IPS DF 6.9 (cell line): ENCODE measurements at regions not wholly inside any gene's neighbourhood (a gene's known extent, or its start where the extent isn't known, plus 50 kb on each side); places are given as distances from the start of the nearest gene placed in this dataset.
"Not testable (repeated sequence)": the region's sequence is repeated elsewhere in the genome, so short reads cannot be mapped to it uniquely, and the experiment has no call there.

Source experiments
- DNase-seq: peaks from one replicate; pipeline ENCODE4 v3.0.0-alpha.2; 2013; ENCODE audit warnings: low read depth, low spot score
- H3K27ac ChIP-seq: one replicate; pipeline ENCODE4 v1.5.1; 2013; ENCODE audit warnings: low read length, control low read depth
- H3K27me3 ChIP-seq: 2 replicates; pipeline ENCODE4 v1.6.1; 2013; ENCODE audit warnings: mild to moderate bottlenecking, low read length; ENCODE audit not compliant: control insufficient read depth, insufficient read depth
- H3K36me3 ChIP-seq: 2 replicates; pipeline ENCODE4 v1.6.1; 2013; ENCODE audit warnings: low read length; ENCODE audit not compliant: control insufficient read depth, insufficient read depth
- H3K4me1 ChIP-seq: 2 replicates; pipeline ENCODE4 v1.6.1; 2013; ENCODE audit warnings: low read length; ENCODE audit not compliant: control insufficient read depth, insufficient read depth
- H3K4me3 ChIP-seq: 2 replicates; pipeline ENCODE4 v1.5.1; 2013; ENCODE audit warnings: mild to moderate bottlenecking, low read length
- H3K9me3 ChIP-seq: 2 replicates; pipeline ENCODE4 v1.6.1; 2013; ENCODE audit warnings: low read length, inconsistent platforms; ENCODE audit not compliant: control insufficient read depth, insufficient read depth
- WGBS: extraction: QIAGEN DNeasy Blood & Tissue Kit; methylation state at CpG from one replicate; pipeline ENCODE4 v1.1.7; 2013; ENCODE audit warnings: mixed read lengths, missing lambda C conversion rate; ENCODE audit not compliant: insufficient read length, insufficient coverage; 5-methylcytosine and 5-hydroxymethylcytosine counted together

DNA sequence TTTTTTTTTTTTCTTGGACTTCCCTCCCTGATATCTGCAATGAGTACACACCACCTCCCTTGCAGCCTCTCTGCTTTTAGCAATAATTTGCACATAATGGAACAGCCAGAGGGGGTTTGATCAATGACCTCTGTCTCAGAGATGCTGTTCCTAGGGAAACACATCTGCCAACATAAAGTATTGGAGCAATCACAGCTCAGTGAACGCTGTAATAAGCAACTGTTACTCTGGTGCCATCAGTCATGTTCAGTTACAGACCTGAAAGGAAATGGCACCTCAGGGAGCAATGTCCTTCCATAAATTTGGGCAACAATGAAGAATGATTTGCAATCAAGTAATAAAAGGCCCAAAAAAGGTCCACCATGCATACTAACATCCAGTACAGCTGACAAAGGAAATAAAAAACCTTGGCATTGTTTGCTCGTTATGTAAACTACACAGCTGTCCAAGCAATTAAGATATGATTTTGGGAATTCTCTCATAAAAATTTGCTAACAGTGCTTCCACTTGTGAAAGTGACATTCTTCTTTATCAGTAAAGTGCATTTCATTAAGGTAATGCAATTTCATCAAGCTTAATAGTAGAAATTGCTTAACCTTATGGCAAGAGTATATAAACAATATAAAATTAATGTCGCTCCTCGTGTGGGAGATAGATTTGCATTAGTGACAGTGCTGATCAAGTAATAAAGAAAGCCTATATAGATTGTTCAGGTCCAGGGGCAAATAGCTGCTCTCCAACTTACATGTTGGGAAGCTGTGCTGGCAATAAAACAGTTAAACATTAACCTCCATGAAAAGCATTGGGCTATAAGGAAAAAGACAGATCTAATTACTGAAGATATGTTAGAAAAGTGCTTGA is 167.8 kb downstream of the RASEF start:
- H3K4me1 ChIP-seq = peaks cover 2% of the 10 kb centered on the region; the same call in 1 of the 2 replicates
- H3K27me3 ChIP-seq = no peaks in the 10 kb centered on the region
- DNase-seq = no peak
- no peaks in the 10 kb centered on the region; the same call in 1 of the 2 replicates for H3K36me3 ChIP-seq
- H3K27ac ChIP-seq = no peak overlapping the region
- H3K9me3 ChIP-seq = no peaks in the 10 kb centered on the region
- WGBS = no CpG with 5 or more reads among the region's 4 CpGs
- no peak overlapping the region for H3K4me3 ChIP-seq

DNA sequence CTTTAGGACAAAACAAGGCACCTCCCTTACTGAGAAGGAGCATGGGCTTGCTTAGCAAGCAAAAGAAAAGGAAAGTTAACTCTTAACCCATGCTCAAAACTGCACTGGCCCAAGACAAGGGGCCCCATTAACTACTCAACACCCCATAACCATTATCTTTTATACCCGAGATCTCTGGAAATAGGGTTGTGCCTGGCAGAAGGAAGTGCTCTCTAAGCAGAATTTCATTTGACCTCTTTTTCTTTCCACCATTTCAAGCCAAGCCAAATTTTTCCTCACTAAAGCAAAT is 167.2 kb downstream of the RASEF start:
- H3K27me3 ChIP-seq = no peaks in the 10 kb centered on the region
- DNase-seq = no peak
- H3K4me1 ChIP-seq = no peaks in the 10 kb centered on the region
- H3K27ac ChIP-seq = no peak overlapping the region
- H3K4me3 ChIP-seq = no peak overlapping the region
- H3K9me3 ChIP-seq = no peaks in the 10 kb centered on the region
- no CpG with 5 or more reads among the region's 1 CpG for whole genome bisulfite sequencing
- no peaks in the 10 kb centered on the region; the same call in 1 of the 2 replicates for H3K36me3 ChIP-seq

DNA sequence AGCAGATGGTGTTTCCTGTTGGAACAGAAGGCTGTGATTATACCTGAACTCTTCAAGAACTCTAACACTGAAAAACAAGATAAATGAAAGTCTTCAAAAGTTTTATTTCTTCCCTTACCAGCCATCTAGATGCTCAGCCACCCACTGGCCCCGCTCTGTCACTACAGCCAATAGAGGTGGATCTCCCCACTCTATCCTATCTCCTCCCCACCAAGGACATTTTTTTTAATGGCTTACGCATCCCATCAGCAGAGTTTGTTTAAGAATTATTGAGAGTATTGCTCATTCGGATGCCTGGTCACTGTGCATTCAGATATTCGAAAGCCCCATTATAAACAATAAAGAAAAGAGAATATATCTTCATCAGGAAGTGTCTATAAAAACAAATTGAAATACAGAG is 159.4 kb downstream of the RASEF start:
- Histone ChIP-seq H3K4me1 (no peaks in the 10 kb centered on the region), H3K27ac (no peak overlapping the region), H3K4me3 (no peak overlapping the region), H3K27me3 (no peaks in the 10 kb centered on the region), H3K36me3 (no peaks in the 10 kb centered on the region), H3K9me3 (no peaks in the 10 kb centered on the region)
- no peak for DNase-seq
- WGBS = no CpG with 5 or more reads among the region's 4 CpGs

DNA sequence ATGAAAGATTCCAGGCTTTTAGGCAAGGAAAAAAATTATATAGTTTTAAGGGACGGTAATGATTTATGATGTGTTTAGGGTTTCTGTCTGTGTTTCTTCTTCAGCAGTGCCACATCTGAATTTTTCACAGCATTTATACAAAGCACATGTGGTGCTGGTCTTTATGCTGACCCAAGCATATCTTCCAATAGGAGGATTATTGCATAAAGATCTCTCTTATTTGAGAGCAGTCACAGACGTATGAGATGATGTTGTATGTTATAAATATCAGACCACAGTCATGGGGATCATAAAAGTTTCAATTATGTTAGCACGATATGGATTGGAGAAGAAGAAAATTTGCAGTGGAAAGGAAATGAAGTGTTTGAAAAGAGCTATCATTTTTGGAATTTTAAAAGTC is 150.9 kb downstream of the RASEF start:
- DNase-seq = no peak
- Histone ChIP-seq H3K4me3 (no peak overlapping the region), H3K4me1 (no peaks in the 10 kb centered on the region), H3K27me3 (no peaks in the 10 kb centered on the region), H3K27ac (no peak overlapping the region), H3K9me3 (peaks cover 2% of the 10 kb centered on the region; the same call in 1 of the 2 replicates), H3K36me3 (no peaks in the 10 kb centered on the region; the same call in 1 of the 2 replicates)
- 100% methylated on average over 2 of the region's 3 CpGs for WGBS

DNA sequence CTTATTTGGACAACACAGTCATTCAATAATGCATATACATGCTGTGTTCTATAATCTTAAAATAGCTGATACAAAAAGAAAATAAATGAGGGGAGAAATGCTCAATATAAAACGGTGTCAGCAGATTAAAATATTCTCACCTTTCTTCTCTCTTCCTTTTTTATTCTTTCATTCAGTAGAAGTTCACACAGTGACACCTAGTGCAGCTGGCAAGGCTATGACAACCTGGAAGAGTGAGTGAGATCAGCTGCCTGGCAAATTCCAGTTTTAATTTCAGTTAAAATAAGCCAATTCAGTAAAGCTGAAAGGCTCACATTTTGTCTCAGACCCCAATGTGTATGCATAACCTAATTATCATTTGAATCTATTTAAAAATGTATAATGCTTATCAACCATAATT is 150.3 kb downstream of the RASEF start:
- no peak overlapping the region for H3K4me3 ChIP-seq
- H3K36me3 ChIP-seq = no peaks in the 10 kb centered on the region; the same call in 1 of the 2 replicates
- H3K4me1 ChIP-seq = no peaks in the 10 kb centered on the region
- no peak for DNase-seq
- peaks cover 2% of the 10 kb centered on the region; the same call in 1 of the 2 replicates for H3K9me3 ChIP-seq
- no CpG with 5 or more reads among the region's 1 CpG for WGBS
- no peaks in the 10 kb centered on the region for H3K27me3 ChIP-seq
- no peak overlapping the region for H3K27ac ChIP-seq

DNA sequence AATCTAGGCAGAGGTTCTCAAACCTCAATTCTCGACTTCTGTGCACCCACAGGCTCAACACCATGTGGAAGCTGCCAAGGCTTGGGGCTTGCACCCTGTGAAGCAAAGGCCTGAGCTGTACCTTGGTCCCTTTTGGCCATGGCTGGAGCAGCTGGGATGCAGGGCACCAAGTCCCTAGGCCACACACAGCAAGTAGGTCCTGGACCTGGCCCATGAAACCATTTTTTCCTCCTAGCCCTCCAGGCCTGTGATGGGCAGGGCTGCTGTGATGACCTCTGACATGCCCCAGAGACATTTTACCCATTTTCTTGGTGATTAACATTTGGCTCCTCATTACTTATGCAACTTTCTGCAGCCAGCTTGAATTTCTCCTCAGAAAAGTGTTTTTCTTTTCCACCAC is 146.7 kb downstream of the RASEF start:
- H3K4me3 ChIP-seq, DNase-seq, H3K4me1 ChIP-seq, H3K36me3 ChIP-seq, H3K27ac ChIP-seq, H3K9me3 ChIP-seq, H3K27me3 ChIP-seq: not testable (repeated sequence)
- WGBS = no CpG with 5 or more reads among the region's 1 CpG

DNA sequence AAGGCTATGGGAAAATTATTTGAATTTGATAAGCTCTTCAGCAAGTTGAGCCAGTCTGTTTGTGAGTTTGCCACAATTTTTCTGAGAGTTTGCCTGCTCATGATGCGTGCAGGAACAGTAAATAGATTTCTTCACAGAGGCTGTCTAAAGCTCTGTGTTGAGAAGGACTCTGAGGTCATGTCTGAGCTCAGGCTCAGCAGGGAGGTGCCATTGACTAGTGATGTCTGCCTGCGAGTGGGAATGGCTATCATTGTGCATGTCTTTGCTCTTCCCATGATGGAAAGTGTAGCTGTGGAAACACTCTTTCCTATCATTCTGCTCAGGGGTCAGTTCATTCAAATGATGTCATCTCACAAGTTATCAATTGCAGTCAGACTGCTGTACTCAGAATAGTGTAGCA is 142.8 kb downstream of the RASEF start:
- DNase-seq = no peak
- Histone ChIP-seq H3K36me3 (no peaks in the 10 kb centered on the region), H3K27ac (no peak overlapping the region), H3K4me3 (no peak overlapping the region), H3K27me3 (no peaks in the 10 kb centered on the region), H3K9me3 (peaks cover 2% of the 10 kb centered on the region; the same call in 1 of the 2 replicates), H3K4me1 (no peaks in the 10 kb centered on the region)
- WGBS = no CpG with 5 or more reads among the region's 2 CpGs

DNA sequence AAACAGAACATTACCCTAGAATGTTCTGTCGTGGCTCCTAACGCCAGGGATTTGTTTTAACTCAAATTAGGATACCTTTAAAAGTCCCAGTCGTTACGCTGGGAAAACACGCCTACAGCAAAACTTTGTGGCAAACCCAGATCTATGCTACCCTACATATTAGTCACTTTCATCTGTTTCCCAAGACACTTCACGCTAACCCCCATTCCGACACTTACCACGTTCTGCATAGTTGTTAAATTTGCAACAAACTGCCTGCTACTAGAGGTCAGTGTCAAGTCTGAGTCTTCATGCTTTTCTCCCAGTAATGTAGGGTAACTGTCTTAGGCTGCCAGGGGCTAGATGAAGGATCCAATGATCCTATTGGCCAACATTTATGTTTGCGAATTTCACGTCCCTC is 140.3 kb downstream of the RASEF start:
- H3K27ac ChIP-seq = no peak overlapping the region
- no peaks in the 10 kb centered on the region for H3K9me3 ChIP-seq
- no peak overlapping the region for H3K4me3 ChIP-seq
- no peaks in the 10 kb centered on the region for H3K4me1 ChIP-seq
- WGBS = 100% methylated on average over 3 of the region's 10 CpGs
- DNase-seq = no peak
- no peaks in the 10 kb centered on the region for H3K27me3 ChIP-seq
- H3K36me3 ChIP-seq = no peaks in the 10 kb centered on the region

DNA sequence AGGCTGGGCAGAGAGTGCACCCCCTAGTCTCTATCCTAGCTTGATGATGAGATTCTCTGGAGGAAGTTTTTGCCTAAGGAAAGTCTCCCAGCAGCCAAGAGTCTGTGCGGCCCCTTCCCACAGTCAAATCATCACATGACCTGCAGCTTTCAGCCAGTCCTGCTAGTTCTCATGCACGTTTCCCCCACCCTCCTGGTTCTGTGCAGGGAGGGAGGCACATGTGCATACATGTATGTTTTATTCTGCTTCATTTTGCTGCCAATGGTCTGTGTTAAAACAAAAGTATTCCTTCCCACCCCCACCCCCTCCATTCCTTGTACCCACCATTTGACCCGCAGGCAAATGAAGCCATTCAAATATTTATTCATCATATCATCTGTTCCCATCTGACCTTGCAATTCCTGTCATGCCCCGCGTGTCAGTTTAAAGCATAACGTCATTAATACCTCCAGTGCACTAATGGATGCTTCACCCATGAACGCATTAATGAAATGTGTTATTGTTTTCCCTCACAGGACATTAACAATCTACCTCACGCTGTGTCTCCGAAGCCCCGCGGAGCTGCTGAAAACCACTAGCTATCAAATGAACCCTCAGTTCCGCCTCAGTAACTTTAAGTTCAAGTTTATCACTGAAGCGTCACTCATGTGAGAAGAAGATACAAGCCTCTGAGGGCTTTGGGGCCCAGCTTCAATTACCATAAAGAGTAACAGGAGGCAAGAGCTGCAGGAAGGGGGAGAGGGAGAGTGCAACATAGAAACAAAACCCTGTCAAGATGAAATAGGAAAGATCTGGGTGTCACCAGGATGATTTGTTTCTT is 139.6 kb downstream of the RASEF start:
- Histone ChIP-seq H3K36me3 (no peaks in the 10 kb centered on the region), H3K27me3 (no peaks in the 10 kb centered on the region), H3K9me3 (no peaks in the 10 kb centered on the region), H3K27ac (no peak overlapping the region), H3K4me1 (no peaks in the 10 kb centered on the region), H3K4me3 (no peak overlapping the region)
- DNase-seq = no peak
- WGBS = no CpG with 5 or more reads among the region's 13 CpGs

DNA sequence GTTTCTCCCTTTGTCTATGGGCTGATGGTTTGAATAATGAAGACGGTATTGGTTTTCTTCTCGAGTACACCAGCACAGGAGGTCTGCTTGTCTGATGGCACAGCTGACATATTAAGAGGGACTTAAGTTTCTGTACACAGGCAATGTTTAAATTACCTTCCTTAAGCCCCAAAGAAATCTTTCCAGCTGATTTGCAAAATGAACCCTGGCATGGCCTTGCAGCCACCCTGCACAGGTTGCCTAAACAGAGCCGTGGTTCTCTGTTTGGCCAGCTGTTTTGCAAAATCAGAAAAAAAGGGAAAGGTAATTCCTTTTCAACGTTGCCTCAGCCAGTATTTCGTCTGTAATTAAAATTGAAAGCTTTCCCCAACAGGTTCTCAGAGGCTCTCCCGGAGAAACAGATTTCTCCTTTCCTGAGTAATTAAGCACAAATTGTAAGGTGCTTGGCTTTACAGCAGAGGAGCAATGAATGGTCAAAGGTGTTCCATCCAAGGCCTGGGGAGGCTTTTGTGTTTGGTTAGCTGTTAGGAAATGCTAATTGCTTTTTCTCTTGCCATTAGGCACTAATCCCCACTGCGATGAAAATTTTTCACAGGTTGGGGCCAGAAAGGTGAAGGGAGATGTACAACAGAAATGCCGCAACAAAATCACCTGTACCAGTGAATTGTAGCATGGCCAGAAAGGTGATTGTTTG is 138.9 kb downstream of the RASEF start:
- H3K36me3 ChIP-seq = no peaks in the 10 kb centered on the region
- H3K4me3 ChIP-seq = no peak overlapping the region
- DNase-seq = no peak
- H3K4me1 ChIP-seq = no peaks in the 10 kb centered on the region
- WGBS = no CpG with 5 or more reads among the region's 8 CpGs
- no peaks in the 10 kb centered on the region for H3K9me3 ChIP-seq
- H3K27me3 ChIP-seq = no peaks in the 10 kb centered on the region
- no peak overlapping the region for H3K27ac ChIP-seq
